Suprapubic skin (tissue), 4 donors: ENCODE measurements at regions not wholly inside any gene's neighbourhood (a gene's known extent, or its start where the extent isn't known, plus 50 kb on each side); places are given as distances from the start of the nearest gene placed in this dataset.

Experiments used
- CTCF ChIP-seq, 2 donors: fragments of 200-600 bp in 1 of 2; fragments of 450-650 bp in 1 of 2; sonication (generic) in 1 of 2; IDR thresholded peaks; one replicate each; pipeline ENCODE4 v1.5.1; 2016 to 2019; ENCODE audit warnings: antibody characterized with exemption in 2 of 2, mild to moderate bottlenecking in 1 of 2, moderate library complexity in 1 of 2
- EP300 ChIP-seq: sonication (generic); formaldehyde crosslinking; IDR thresholded peaks from one replicate; pipeline ENCODE4 v1.6.1; 2017; ENCODE audit warnings: antibody characterized with exemption
- POLR2A ChIP-seq, 2 donors: fragments of 450-650 bp; IDR thresholded peaks; one replicate each; pipeline ENCODE4 v1.6.1; 2017; ENCODE audit warnings: antibody characterized with exemption in 2 of 2, mild to moderate bottlenecking in 2 of 2, moderate library complexity in 2 of 2
- POLR2AphosphoS5 ChIP-seq, 3 donors: sonication (generic); formaldehyde crosslinking; IDR thresholded peaks; one replicate each; pipeline ENCODE4 v1.6.1; 2017; ENCODE audit warnings: antibody characterized with exemption in 3 of 3

- TF ChIP-seq CTCF (IDR thresholded peaks at IDR 0.05) (no peak), POLR2AphosphoS5 (IDR thresholded peaks at IDR 0.05) (no peak), POLR2A (IDR thresholded peaks at IDR 0.05) (no peak), EP300 (no peak)
These were observed 121.7 kb downstream of the ZMAT3 start for GRCh38 chr3:178949896-178950295.
